CD4-positive, alpha-beta T cell (primary cell): ENCODE measurements at regions not wholly inside any gene's neighbourhood (a gene's known extent, or its start where the extent isn't known, plus 50 kb on each side); places are given as distances from the start of the nearest gene placed in this dataset.

Experiments
- ATAC-seq: fragments of 200-7000 bp; cut with Tn5 transposase; one replicate; pipeline ENCODE4 v1.10.0; 2022; ENCODE audit warnings: mild to moderate bottlenecking; ENCODE audit not compliant: poor library complexity
- CTCF ChIA-PET: fragments of 350-600 bp; sonication (Branson Sonifier 250); formaldehyde crosslinking; loops from one replicate; lab custom pipeline; 2021; ENCODE audit warnings: antibody characterized with exemption, inconsistent platforms; lab: Charles Lee
- POLR2A ChIA-PET: fragments of 350-600 bp; sonication (Branson Sonifier 250); formaldehyde crosslinking; loops from one replicate; lab custom pipeline; 2021; ENCODE audit warnings: antibody characterized with exemption, inconsistent platforms; lab: Charles Lee
- DNase-seq, 14 experiments: peaks; one replicate each; pipeline ENCODE4 v3.0.0-alpha.2; 2013 to 2020; ENCODE audit warnings: mixed read lengths in 2 of 14
- H3K27ac ChIP-seq, 2 donors: one replicate each; pipeline versions ENCODE4 v1.5.1 to v1.7.0; 2013; ENCODE audit warnings: low read length in 2 of 2, low read depth in 1 of 2, mild to moderate bottlenecking in 1 of 2
- H3K27me3 ChIP-seq, 2 experiments: 1 replicate in 1 of 2; 2 replicates in 1 of 2; pipeline versions ENCODE4 v1.6.1 to v1.7.0; 2013; ENCODE audit warnings: low read length in 2 of 2, control low read depth in 1 of 2, mild to moderate bottlenecking in 1 of 2, moderate library complexity in 1 of 2; ENCODE audit not compliant: insufficient read depth in 2 of 2, control insufficient read depth in 1 of 2
- H3K36me3 ChIP-seq: one replicate; pipeline ENCODE4 v1.6.1; 2013; ENCODE audit warnings: low read length, control low read depth; ENCODE audit not compliant: insufficient read depth
- H3K4me1 ChIP-seq: one replicate; pipeline ENCODE4 v1.6.1; 2013; ENCODE audit warnings: low read length, control low read depth; ENCODE audit not compliant: insufficient read depth
- H3K4me3 ChIP-seq: one replicate; pipeline ENCODE4 v1.5.1; 2013; ENCODE audit warnings: mild to moderate bottlenecking, low read length, moderate library complexity
- H3K9me3 ChIP-seq, 2 experiments: 1 replicate in 1 of 2; 2 replicates in 1 of 2; pipeline versions ENCODE4 v1.6.1 to v1.7.0; 2013; ENCODE audit warnings: low read length in 2 of 2, mild to moderate bottlenecking in 2 of 2, control low read depth in 1 of 2, moderate library complexity in 1 of 2; ENCODE audit not compliant: control insufficient read depth in 1 of 2, insufficient read depth in 1 of 2
- H3K27ac Mint-ChIP-seq: one replicate; pipeline ENCODE4 v1.8.0; 2020; ENCODE audit warnings: mixed read lengths
- H3K27me3 Mint-ChIP-seq: one replicate; pipeline ENCODE4 v1.8.0; 2021; ENCODE audit warnings: mixed read lengths
- H3K36me3 Mint-ChIP-seq: one replicate; pipeline ENCODE4 v1.8.0; 2021; ENCODE audit warnings: low read depth, mixed read lengths
- H3K4me1 Mint-ChIP-seq: one replicate; pipeline ENCODE4 v1.8.0; 2021; ENCODE audit warnings: low read depth, mixed read lengths
- H3K4me3 Mint-ChIP-seq: one replicate; pipeline ENCODE4 v1.8.0; 2020; ENCODE audit warnings: mild to moderate bottlenecking, mixed read lengths
- H3K9me3 Mint-ChIP-seq: one replicate; pipeline ENCODE4 v1.8.0; 2020; ENCODE audit warnings: mixed read lengths
- intact Hi-C, 2 experiments: fragments of 100-400 bp; cut with DNase I in 1 of 2; cut with micrococcal nuclease in 1 of 2; formaldehyde crosslinking; loops; one replicate each; pipeline versions ENCODE4 v1.15.1 to v1.9.0; 2023 to 2025; cut with DNase I, micrococcal nuclease
- TF ChIP-seq, protein P1 (sequence below): fragments of 200-600 bp; IDR thresholded peaks from one replicate; pipeline ENCODE4 v1.8.0; 2022; ENCODE audit warnings: antibody characterized with exemption, mild to moderate bottlenecking

DNA sequence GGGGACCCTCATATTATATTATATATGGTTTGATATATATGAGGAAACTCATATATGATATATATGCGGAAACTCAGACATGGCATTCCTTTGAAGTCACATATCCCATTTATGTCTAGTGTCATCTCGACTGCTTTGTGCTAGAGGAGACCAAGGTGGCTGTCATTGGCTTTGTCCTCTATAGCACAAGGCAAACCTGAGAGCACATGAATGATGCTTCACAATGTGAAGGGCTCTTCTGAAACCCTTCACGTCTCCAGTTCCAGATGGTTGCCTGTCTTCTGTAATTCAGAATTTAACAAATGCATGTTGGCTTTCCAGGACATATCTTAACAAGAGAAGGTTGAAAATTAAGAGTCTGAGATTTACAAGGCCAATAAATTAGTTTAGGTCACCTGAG, 303.6 kb downstream of the BARHL2 start:
- ChIA-PET CTCF (no interaction called here), POLR2A (no interaction called here)
- no peak for DNase-seq
- Histone ChIP-seq H3K4me3 (no peak overlapping the region), H3K9me3 (no peaks in the 10 kb centered on the region), H3K27me3 (no peaks in the 10 kb centered on the region), H3K4me1 (no peaks in the 10 kb centered on the region), H3K36me3 (no peaks in the 10 kb centered on the region), H3K27ac (no peak overlapping the region)
- Mint-ChIP-seq H3K9me3 (peaks cover 2% of the 10 kb centered on the region), H3K27me3 (peaks cover 10% of the 10 kb centered on the region), H3K4me1 (no peaks in the 10 kb centered on the region), H3K4me3 (no peak overlapping the region), H3K36me3 (no peaks in the 10 kb centered on the region), H3K27ac (no peak overlapping the region)
- intact Hi-C loops = no loop called here
- no peak for ATAC-seq
- TF ChIP-seq, protein P1, sequence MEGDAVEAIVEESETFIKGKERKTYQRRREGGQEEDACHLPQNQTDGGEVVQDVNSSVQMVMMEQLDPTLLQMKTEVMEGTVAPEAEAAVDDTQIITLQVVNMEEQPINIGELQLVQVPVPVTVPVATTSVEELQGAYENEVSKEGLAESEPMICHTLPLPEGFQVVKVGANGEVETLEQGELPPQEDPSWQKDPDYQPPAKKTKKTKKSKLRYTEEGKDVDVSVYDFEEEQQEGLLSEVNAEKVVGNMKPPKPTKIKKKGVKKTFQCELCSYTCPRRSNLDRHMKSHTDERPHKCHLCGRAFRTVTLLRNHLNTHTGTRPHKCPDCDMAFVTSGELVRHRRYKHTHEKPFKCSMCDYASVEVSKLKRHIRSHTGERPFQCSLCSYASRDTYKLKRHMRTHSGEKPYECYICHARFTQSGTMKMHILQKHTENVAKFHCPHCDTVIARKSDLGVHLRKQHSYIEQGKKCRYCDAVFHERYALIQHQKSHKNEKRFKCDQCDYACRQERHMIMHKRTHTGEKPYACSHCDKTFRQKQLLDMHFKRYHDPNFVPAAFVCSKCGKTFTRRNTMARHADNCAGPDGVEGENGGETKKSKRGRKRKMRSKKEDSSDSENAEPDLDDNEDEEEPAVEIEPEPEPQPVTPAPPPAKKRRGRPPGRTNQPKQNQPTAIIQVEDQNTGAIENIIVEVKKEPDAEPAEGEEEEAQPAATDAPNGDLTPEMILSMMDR = no peak

DNA sequence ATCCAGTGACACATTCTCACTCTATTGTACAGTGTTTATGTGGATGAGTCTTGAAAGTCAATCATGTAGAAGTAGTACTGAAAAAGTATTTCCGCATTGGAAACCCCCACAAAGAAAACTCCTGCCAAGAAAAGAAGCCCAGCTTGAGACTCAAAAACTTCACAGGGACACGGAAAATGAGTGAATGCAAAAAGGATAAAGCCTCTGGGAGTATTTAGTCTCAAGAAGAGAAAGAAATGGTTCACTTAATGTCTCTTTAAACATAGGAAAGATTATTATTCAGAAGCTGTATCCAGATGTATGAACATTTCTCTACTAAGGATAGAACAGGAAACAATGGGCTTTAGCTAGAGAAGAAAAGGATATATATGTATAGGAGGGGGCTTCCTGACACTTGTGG, 304.5 kb downstream of the BARHL2 start:
- ChIA-PET CTCF (no interaction called here), POLR2A (no interaction called here)
- Histone ChIP-seq H3K9me3 (no peaks in the 10 kb centered on the region), H3K4me1 (no peaks in the 10 kb centered on the region), H3K4me3 (no peak overlapping the region), H3K27me3 (no peaks in the 10 kb centered on the region), H3K36me3 (no peaks in the 10 kb centered on the region), H3K27ac (no peak overlapping the region)
- no peak overlapping the region for H3K4me3 Mint-ChIP-seq
- TF ChIP-seq, protein P1 = no peak
- no peak overlapping the region for H3K27ac Mint-ChIP-seq
- H3K4me1 Mint-ChIP-seq = no peaks in the 10 kb centered on the region
- peaks cover 10% of the 10 kb centered on the region for H3K27me3 Mint-ChIP-seq
- no peaks in the 10 kb centered on the region for H3K36me3 Mint-ChIP-seq
- intact Hi-C loops = no loop called here
- no peak for DNase-seq
- no peak for ATAC-seq
- peaks cover 2% of the 10 kb centered on the region for H3K9me3 Mint-ChIP-seq

- TF ChIP-seq, protein P1 = no peak
- Mint-ChIP-seq H3K27ac (no peak overlapping the region), H3K36me3 (no peaks in the 10 kb centered on the region), H3K4me3 (no peak overlapping the region), H3K27me3 (peaks cover 10% of the 10 kb centered on the region), H3K4me1 (no peaks in the 10 kb centered on the region), H3K9me3 (peaks cover 2% of the 10 kb centered on the region)
- Histone ChIP-seq H3K9me3 (no peaks in the 10 kb centered on the region), H3K27ac (no peak overlapping the region), H3K36me3 (no peaks in the 10 kb centered on the region), H3K27me3 (no peaks in the 10 kb centered on the region), H3K4me3 (no peak overlapping the region), H3K4me1 (no peaks in the 10 kb centered on the region)
- ChIA-PET CTCF (no interaction called here), POLR2A (no interaction called here)
- intact Hi-C loops = no loop called here
- ATAC-seq (no peak), DNase-seq (no peak)
These were observed 305.9 kb downstream of the BARHL2 start for GRCh38 chr1:90411185-90411584.
